ENCODE measurements at regions not wholly inside any gene's neighbourhood (a gene's known extent, or its start where the extent isn't known, plus 50 kb on each side); places are given as distances from the start of the nearest gene placed in this dataset.

GRCh38 chr1:168435439-168435838 is 108.4 kb downstream of the XCL2 start:
- Histone ChIP-seq H3F3A (ENCODE audit: insufficient read depth) (no peaks in the 10 kb centered on the region), H3K27ac (ENCODE audit: low read depth, low read length) (no peak overlapping the region), H3K4me2 (ENCODE audit: low read depth, low read length, poor library complexity, severe bottlenecking) (no peak overlapping the region), H3K36me3 (ENCODE audit: low read length) (no peaks in the 10 kb centered on the region), H3K9ac (ENCODE audit: low read length) (no peak overlapping the region), H3K9me3 (ENCODE audit: insufficient read depth, low read length) (no peaks in the 10 kb centered on the region), H4K20me1 (ENCODE audit: low read depth, low read length) (no peaks in the 10 kb centered on the region), H3K79me2 (ENCODE audit: insufficient read depth, low read length) (no peaks in the 10 kb centered on the region), H3K27me3 (ENCODE audit: low read length) (no peaks in the 10 kb centered on the region), H3K9me2 (replicated peaks; ENCODE audit: insufficient read depth, low read length) (no peaks in the 10 kb centered on the region), H3K4me3 (ENCODE audit: insufficient read depth, low read length, poor library complexity, severe bottlenecking) (no peak overlapping the region), H2AFZ (ENCODE audit: low read depth, low read length, severe bottlenecking) (no peak overlapping the region)
- TF ChIP-seq CTCF (IDR thresholded peaks at IDR 0.05; ENCODE audit: insufficient read depth, low read length, poor library complexity, severe bottlenecking) (no peak), EZH2phosphoT487 (conservative IDR thresholded peaks at IDR 0.05; ENCODE audit: low read length) (no peak)

GRCh38 chr1:168433238-168433637 is 110.6 kb downstream of the XCL2 start:
- no peaks in the 10 kb centered on the region for H3K79me2 ChIP-seq (ENCODE audit: insufficient read depth, low read length)
- no peaks in the 10 kb centered on the region for H3K9me3 ChIP-seq (ENCODE audit: insufficient read depth, low read length)
- no peaks in the 10 kb centered on the region for H3K27me3 ChIP-seq (ENCODE audit: low read length)
- TF ChIP-seq CTCF (IDR thresholded peaks at IDR 0.05; ENCODE audit: insufficient read depth, low read length, poor library complexity, severe bottlenecking): no peak
- no peak for TF ChIP-seq EZH2phosphoT487 (conservative IDR thresholded peaks at IDR 0.05; ENCODE audit: low read length)
- no peaks in the 10 kb centered on the region for H3K9me2 ChIP-seq (replicated peaks; ENCODE audit: insufficient read depth, low read length)
- H3K9ac ChIP-seq (ENCODE audit: low read length): no peak overlapping the region
- no peak overlapping the region for H3K4me2 ChIP-seq (ENCODE audit: low read depth, low read length, poor library complexity, severe bottlenecking)
- no peaks in the 10 kb centered on the region for H4K20me1 ChIP-seq (ENCODE audit: low read depth, low read length)
- H3K4me3 ChIP-seq (ENCODE audit: insufficient read depth, low read length, poor library complexity, severe bottlenecking): no peak overlapping the region
- no peaks in the 10 kb centered on the region for H3F3A ChIP-seq (ENCODE audit: insufficient read depth)
- no peaks in the 10 kb centered on the region for H3K36me3 ChIP-seq (ENCODE audit: low read length)
- no peak overlapping the region for H2AFZ ChIP-seq (ENCODE audit: low read depth, low read length, severe bottlenecking)
- no peak overlapping the region for H3K27ac ChIP-seq (ENCODE audit: low read depth, low read length)

GRCh38 chr1:168431882-168432281 is 111.9 kb downstream of the XCL2 start:
- no peak overlapping the region for H3K4me3 ChIP-seq (ENCODE audit: insufficient read depth, low read length, poor library complexity, severe bottlenecking)
- H3K9ac ChIP-seq (ENCODE audit: low read length): no peak overlapping the region
- no peaks in the 10 kb centered on the region for H4K20me1 ChIP-seq (ENCODE audit: low read depth, low read length)
- TF ChIP-seq EZH2phosphoT487 (conservative IDR thresholded peaks at IDR 0.05; ENCODE audit: low read length): no peak
- no peaks in the 10 kb centered on the region for H3K9me2 ChIP-seq (replicated peaks; ENCODE audit: insufficient read depth, low read length)
- H3K27ac ChIP-seq (ENCODE audit: low read depth, low read length): no peak overlapping the region
- H3K27me3 ChIP-seq (ENCODE audit: low read length): no peaks in the 10 kb centered on the region
- H3K4me2 ChIP-seq (ENCODE audit: low read depth, low read length, poor library complexity, severe bottlenecking): no peak overlapping the region
- H3K9me3 ChIP-seq (ENCODE audit: insufficient read depth, low read length): no peaks in the 10 kb centered on the region
- H3K36me3 ChIP-seq (ENCODE audit: low read length): no peaks in the 10 kb centered on the region
- H2AFZ ChIP-seq (ENCODE audit: low read depth, low read length, severe bottlenecking): no peak overlapping the region
- no peaks in the 10 kb centered on the region for H3K79me2 ChIP-seq (ENCODE audit: insufficient read depth, low read length)
- no peaks in the 10 kb centered on the region for H3F3A ChIP-seq (ENCODE audit: insufficient read depth)

GRCh38 chr1:168430321-168430720 is 113.5 kb downstream of the XCL2 start:
- Histone ChIP-seq H3K4me3 (ENCODE audit: insufficient read depth, low read length, poor library complexity, severe bottlenecking) (no peak overlapping the region), H2AFZ (ENCODE audit: low read depth, low read length, severe bottlenecking) (no peak overlapping the region), H3K79me2 (ENCODE audit: insufficient read depth, low read length) (no peaks in the 10 kb centered on the region), H4K20me1 (ENCODE audit: low read depth, low read length) (no peaks in the 10 kb centered on the region), H3K9me3 (ENCODE audit: insufficient read depth, low read length) (no peaks in the 10 kb centered on the region), H3K27ac (ENCODE audit: low read depth, low read length) (no peak overlapping the region), H3K27me3 (ENCODE audit: low read length) (no peaks in the 10 kb centered on the region), H3K9ac (ENCODE audit: low read length) (no peak overlapping the region), H3K9me2 (replicated peaks; ENCODE audit: insufficient read depth, low read length) (no peaks in the 10 kb centered on the region), H3K36me3 (ENCODE audit: low read length) (no peaks in the 10 kb centered on the region), H3F3A (ENCODE audit: insufficient read depth) (no peaks in the 10 kb centered on the region), H3K4me2 (ENCODE audit: low read depth, low read length, poor library complexity, severe bottlenecking) (no peak overlapping the region)
- TF ChIP-seq CTCF (IDR thresholded peaks at IDR 0.05; ENCODE audit: insufficient read depth, low read length, poor library complexity, severe bottlenecking) (no peak), EZH2phosphoT487 (conservative IDR thresholded peaks at IDR 0.05; ENCODE audit: low read length) (no peak)

Data from SU-DHL-6 (cell line).